Neural cell (in vitro differentiated cells): ENCODE measurements at regions not wholly inside any gene's neighbourhood (a gene's known extent, or its start where the extent isn't known, plus 50 kb on each side); places are given as distances from the start of the nearest gene placed in this dataset.

Experiments
- CTCF ChIP-seq: fragments of 450-650 bp; IDR thresholded peaks from 2 replicates; pipeline ENCODE4 v1.5.1; 2014; ENCODE audit warnings: antibody characterized with exemption, mild to moderate bottlenecking, moderate library complexity; ENCODE audit not compliant: poor library complexity, severe bottlenecking
- EP300 ChIP-seq: fragments of 450-650 bp; conservative IDR thresholded peaks from 2 replicates; pipeline ENCODE4 v1.6.1; 2014; ENCODE audit warnings: antibody characterized with exemption, mild to moderate bottlenecking, moderate library complexity; ENCODE audit not compliant: poor library complexity, severe bottlenecking
- EZH2 ChIP-seq: fragments of 200-600, 300-800 bp; shearing (Covaris generic), sonication (generic); IDR thresholded peaks from 2 replicates; pipeline ENCODE4 v1.6.1; 2014; ENCODE audit warnings: antibody characterized with exemption, low read length, borderline replicate concordance, mild to moderate bottlenecking; ENCODE audit not compliant: insufficient read depth, poor library complexity, severe bottlenecking
- MXI1 ChIP-seq: fragments of 450-650 bp; conservative IDR thresholded peaks from 2 replicates; pipeline ENCODE4 v1.6.1; 2014; ENCODE audit warnings: antibody characterized with exemption, mild to moderate bottlenecking; ENCODE audit not compliant: poor library complexity, severe bottlenecking
- POLR2AphosphoS5 ChIP-seq: IDR thresholded peaks from 2 replicates; pipeline ENCODE4 v1.6.1; 2012
- RAD21 ChIP-seq: fragments of 450-650 bp; conservative IDR thresholded peaks from 2 replicates; pipeline ENCODE4 v1.6.1; 2014; ENCODE audit warnings: antibody characterized with exemption, mild to moderate bottlenecking, moderate library complexity
- SMC3 ChIP-seq: fragments of 450-650 bp; conservative IDR thresholded peaks from 2 replicates; pipeline ENCODE4 v1.6.1; 2014; ENCODE audit warnings: antibody characterized with exemption, mild to moderate bottlenecking, moderate library complexity; ENCODE audit not compliant: poor library complexity
- TAF1 ChIP-seq: IDR thresholded peaks from 2 replicates; pipeline ENCODE4 v1.6.1; 2012; ENCODE audit warnings: low read depth
- TF ChIP-seq, protein P1 (sequence below): IDR thresholded peaks from 2 replicates; pipeline ENCODE4 v1.6.1; 2012; ENCODE audit warnings: borderline replicate concordance

DNA sequence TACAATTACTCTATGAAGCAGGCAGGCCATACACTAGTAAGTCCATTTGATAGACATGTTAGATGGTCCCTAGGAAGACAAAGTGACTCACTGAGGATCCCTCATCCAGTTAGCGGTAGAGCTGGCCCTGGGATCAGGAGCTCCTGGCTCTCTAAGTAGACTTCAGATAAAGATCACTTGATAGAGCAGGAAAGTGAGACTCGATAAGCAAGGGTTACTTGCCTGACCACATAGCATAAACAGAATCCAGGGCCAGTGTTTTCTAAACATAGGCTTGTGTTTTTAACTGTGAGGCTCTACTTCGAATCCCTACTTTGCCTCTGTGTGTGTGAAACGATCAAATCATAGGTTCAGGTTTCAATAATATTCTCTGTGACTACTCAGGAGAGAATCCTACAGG lies 355.2 kb upstream of the TRIB2 start:
- TF ChIP-seq CTCF (no peak), EZH2 (no peak), RAD21 (no peak), TAF1 (no peak), SMC3 (no peak), EP300 (no peak), MXI1 (no peak), POLR2AphosphoS5 (no peak)
- TF ChIP-seq, protein P1, sequence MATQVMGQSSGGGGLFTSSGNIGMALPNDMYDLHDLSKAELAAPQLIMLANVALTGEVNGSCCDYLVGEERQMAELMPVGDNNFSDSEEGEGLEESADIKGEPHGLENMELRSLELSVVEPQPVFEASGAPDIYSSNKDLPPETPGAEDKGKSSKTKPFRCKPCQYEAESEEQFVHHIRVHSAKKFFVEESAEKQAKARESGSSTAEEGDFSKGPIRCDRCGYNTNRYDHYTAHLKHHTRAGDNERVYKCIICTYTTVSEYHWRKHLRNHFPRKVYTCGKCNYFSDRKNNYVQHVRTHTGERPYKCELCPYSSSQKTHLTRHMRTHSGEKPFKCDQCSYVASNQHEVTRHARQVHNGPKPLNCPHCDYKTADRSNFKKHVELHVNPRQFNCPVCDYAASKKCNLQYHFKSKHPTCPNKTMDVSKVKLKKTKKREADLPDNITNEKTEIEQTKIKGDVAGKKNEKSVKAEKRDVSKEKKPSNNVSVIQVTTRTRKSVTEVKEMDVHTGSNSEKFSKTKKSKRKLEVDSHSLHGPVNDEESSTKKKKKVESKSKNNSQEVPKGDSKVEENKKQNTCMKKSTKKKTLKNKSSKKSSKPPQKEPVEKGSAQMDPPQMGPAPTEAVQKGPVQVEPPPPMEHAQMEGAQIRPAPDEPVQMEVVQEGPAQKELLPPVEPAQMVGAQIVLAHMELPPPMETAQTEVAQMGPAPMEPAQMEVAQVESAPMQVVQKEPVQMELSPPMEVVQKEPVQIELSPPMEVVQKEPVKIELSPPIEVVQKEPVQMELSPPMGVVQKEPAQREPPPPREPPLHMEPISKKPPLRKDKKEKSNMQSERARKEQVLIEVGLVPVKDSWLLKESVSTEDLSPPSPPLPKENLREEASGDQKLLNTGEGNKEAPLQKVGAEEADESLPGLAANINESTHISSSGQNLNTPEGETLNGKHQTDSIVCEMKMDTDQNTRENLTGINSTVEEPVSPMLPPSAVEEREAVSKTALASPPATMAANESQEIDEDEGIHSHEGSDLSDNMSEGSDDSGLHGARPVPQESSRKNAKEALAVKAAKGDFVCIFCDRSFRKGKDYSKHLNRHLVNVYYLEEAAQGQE: no peak
